ENCODE measurements at regions not wholly inside any gene's neighbourhood (a gene's known extent, or its start where the extent isn't known, plus 50 kb on each side); places are given as distances from the start of the nearest gene placed in this dataset.

- TF ChIP-seq CTCF (conservative IDR thresholded peaks at IDR 0.05; ENCODE audit: low read depth in 2 of 2): peak in 1 of 2 experiments; percentile 30; a peak in 1 of 4 replicates
Measured at GRCh38 chr12:108054496-108054895, 74.6 kb upstream of the WSCD2 start (continued).

- DNase-seq (ENCODE audit: low spot score) (no peak), ATAC-seq (peak; percentile 61)
- Histone ChIP-seq H4K20me1 (replicated peaks; ENCODE audit: insufficient read depth) (no peaks in the 10 kb centered on the region), H3K27ac (ENCODE audit: low read depth) (no peak overlapping the region), H2AFZ (no peak overlapping the region), H3F3A (replicated peaks; ENCODE audit: low read depth) (no peaks in the 10 kb centered on the region), H3K79me2 (replicated peaks; ENCODE audit: insufficient read depth) (no peaks in the 10 kb centered on the region), H3K4me3 (no peak overlapping the region), H3K9me2 (ENCODE audit: insufficient read depth) (no peaks in the 10 kb centered on the region), H3K4me1 (ENCODE audit: insufficient read depth) (no peaks in the 10 kb centered on the region), H3K36me3 (ENCODE audit: insufficient read depth) (no peaks in the 10 kb centered on the region), H3K4me2 (no peak overlapping the region), H3K27me3 (ENCODE audit: insufficient read depth) (no peaks in the 10 kb centered on the region)
- no peak overlapping the region for H3K27ac Mint-ChIP-seq
- peaks cover 17% of the 10 kb centered on the region for H3K4me1 Mint-ChIP-seq
- no peaks in the 10 kb centered on the region for H3K27me3 Mint-ChIP-seq (ENCODE audit: insufficient read depth, low read depth, poor library complexity)
- no peaks in the 10 kb centered on the region; the same call in 2 of the 3 replicates for H3K9me3 Mint-ChIP-seq
- H3K36me3 Mint-ChIP-seq (ENCODE audit: low read depth): no peaks in the 10 kb centered on the region
- no peak overlapping the region for H3K4me3 Mint-ChIP-seq
- TF ChIP-seq POLR2AphosphoS5 (IDR thresholded peaks at IDR 0.05; ENCODE audit: low read depth) (no peak), ETS1 (IDR thresholded peaks at IDR 0.05) (no peak), ZNF462 (CRISPR knock-in tag; IDR thresholded peaks at IDR 0.05) (no peak), STAT1 (IDR thresholded peaks at IDR 0.05; ENCODE audit: unreplicated experiment) (no peak)
Measured at GRCh38 chr12:108055141-108055540, 73.9 kb upstream of the WSCD2 start.

Measured in GM23338 (cell line).